Heart left ventricle (tissue), 16 donors: ENCODE measurements at regions not wholly inside any gene's neighbourhood (a gene's known extent, or its start where the extent isn't known, plus 50 kb on each side); places are given as distances from the start of the nearest gene placed in this dataset.

Experiments used
- ATAC-seq, 4 donors: fragments of 200-7000 bp; cut with Tn5 transposase; one replicate each; pipeline ENCODE4 v1.9.1; 2020 to 2022; ENCODE audit warnings: moderate library complexity in 4 of 4, mild to moderate bottlenecking in 3 of 4, moderate number of reproducible peaks in 1 of 4
- DNase-seq, 5 donors: peaks; one replicate each; pipeline ENCODE4 v3.0.0-alpha.2; 2020
- H3K27ac ChIP-seq, 12 donors: fragments of 200-600 bp; sonication (generic) in 4 of 12; one replicate each; pipeline versions ENCODE4 v1.5.0 to v1.8.0; 2016 to 2022; ENCODE audit warnings: mild to moderate bottlenecking in 2 of 12
- H3K27me3 ChIP-seq, 9 donors: fragments of 200-600 bp; sonication (generic) in 2 of 9; one replicate each; pipeline versions ENCODE4 v1.5.1 to v1.8.0; 2016 to 2022; ENCODE audit warnings: mild to moderate bottlenecking in 3 of 9
- H3K36me3 ChIP-seq, 9 donors: fragments of 200-600 bp; sonication (generic) in 2 of 9; one replicate each; pipeline versions ENCODE4 v1.5.0 to v1.8.0; 2018 to 2022; ENCODE audit warnings: mild to moderate bottlenecking in 2 of 9
- H3K4me1 ChIP-seq, 12 donors: fragments of 200-600 bp; sonication (generic) in 4 of 12; one replicate each; pipeline versions ENCODE4 v1.5.0 to v1.8.0; 2016 to 2022; ENCODE audit warnings: mild to moderate bottlenecking in 3 of 12
- H3K4me3 ChIP-seq, 12 donors: fragments of 200-600 bp; sonication (generic) in 4 of 12; one replicate each; pipeline versions ENCODE4 v1.5.0 to v1.8.0; 2017 to 2022; ENCODE audit warnings: mild to moderate bottlenecking in 9 of 12, moderate library complexity in 4 of 12
- H3K9me3 ChIP-seq, 12 donors: fragments of 200-600 bp; sonication (generic) in 4 of 12; one replicate each; pipeline versions ENCODE4 v1.5.0 to v1.8.0; 2016 to 2022; ENCODE audit warnings: mild to moderate bottlenecking in 1 of 12
- CTCF ChIP-seq, 12 donors: fragments of 200-600 bp; sonication (generic) in 4 of 12; IDR thresholded peaks; one replicate each; pipeline versions ENCODE4 v1.5.0 to v1.8.0; 2018 to 2022; ENCODE audit warnings: antibody characterized with exemption in 12 of 12, mild to moderate bottlenecking in 5 of 12
- POLR2A ChIP-seq, 2 donors: fragments of 450-650 bp; IDR thresholded peaks; one replicate each; pipeline ENCODE4 v1.6.1; 2017; ENCODE audit warnings: antibody characterized with exemption in 2 of 2, mild to moderate bottlenecking in 2 of 2, moderate library complexity in 2 of 2
- WGBS, 4 donors: extraction: QIAGEN DNeasy Blood & Tissue Kit in 2 of 4; methylation state at CpG; one replicate each; pipeline versions ENCODE4 v1.1.5 to v1.1.7; 2013 to 2018; 5-methylcytosine and 5-hydroxymethylcytosine counted together
- intact Hi-C, 10 donors: fragments of 100-400 bp; cut with DNase I; formaldehyde crosslinking; loops; one replicate each; pipeline versions ENCODE4 v1.11.1 to v1.14.2; 2022
- donor health status: ischemic (EF 13 %, LVEDD 7.1; RV severe dilation, severe dysfunction).
- donor health status: healthy with polysubstance abuse.
- donor health status: DM: no; HTN: yes; CAD: no.
- donor health status: DM: no; HTN: no; CAD: no.
- donor health status: ischemic (EF 25% LVEDD 6.9; RV normal size, moderate dysfunction).
- donor health status: ischemic (EF 25% LVEDD 5.7; RV mildly dilated, moderate dysfunction).
- donor health status: healthy.
- donor health status: DM: yes; HTN: yes; CAD: no.
- donor health status: ischemic (EF 35%, LVEDD 5.7; RV mildly dilated, moderate dysfunction).
- donor health status: nonischemic (EF 11% LVEDD 7.7; RV severe dilation, severe dysfunction).
- donor health status: DM: yes; HTN: yes; CAD: no.
- donor health status: PGD.
- donor health status: ischemic (EF 29% LVEDD 5.4; RV normal size, mild dysfunction).
- donor health status: nonischemic (EF 23%, LVEDD 6.1; RV moderate dilation, normal function).

- 97 to 98% (median 97%) methylated on average over 3 of the region's 3 CpGs for WGBS, 4 donors
- no peak for ATAC-seq
Observed at GRCh38 chr5:68433526-68433922, 218.0 kb downstream of the PIK3R1 start.

GRCh38 chr5:68433923-68434879, 218.6 kb downstream of the PIK3R1 start:
- Histone ChIP-seq H3K4me1 (peaks cover 0 to 48% (median 16%) of the 10 kb centered on the region in 12 donors), H3K27ac (peak overlapping the region; percentile 10 to 92 (median 68)), H3K9me3 (no peaks in the 10 kb centered on the region), H3K4me3 (peak overlapping the region in 7 of 12 donors; percentile 6 to 23 (median 20)), H3K36me3 (no peaks in the 10 kb centered on the region), H3K27me3 (no peaks in the 10 kb centered on the region)
- WGBS, 4 donors, result 20 to 27% (median 24%) methylated on average over 24 to 27 of the region's 27 CpGs
- ATAC-seq, result peak; percentile 86 to 99 (median 98)
- intact Hi-C loops, result no loop called here
- DNase-seq, result peak; percentile 82 to 96 (median 88)
- TF ChIP-seq CTCF (IDR thresholded peaks at IDR 0.05) (no peak), POLR2A (IDR thresholded peaks at IDR 0.05) (no peak)

More at GRCh38 chr5:68433526-68433922, 218.0 kb downstream of the PIK3R1 start:
- Histone ChIP-seq H3K36me3 (no peaks in the 10 kb centered on the region), H3K27me3 (no peaks in the 10 kb centered on the region), H3K4me3 (peak overlapping the region in 1 of 12 donors; percentile 23), H3K9me3 (no peaks in the 10 kb centered on the region), H3K4me1 (peaks cover 0 to 48% (median 16%) of the 10 kb centered on the region in 12 donors), H3K27ac (peak overlapping the region in 11 of 12 donors; percentile 41 to 92 (median 69))
- TF ChIP-seq CTCF (IDR thresholded peaks at IDR 0.05), result no peak
- TF ChIP-seq POLR2A (IDR thresholded peaks at IDR 0.05), result no peak
- intact Hi-C loops, result no loop called here
- DNase-seq, result no peak

GRCh38 chr5:68435611-68436010, 220.1 kb downstream of the PIK3R1 start:
- TF ChIP-seq POLR2A (IDR thresholded peaks at IDR 0.05) (no peak), CTCF (IDR thresholded peaks at IDR 0.05) (no peak)
- WGBS, 4 donors, result 64 to 96% (median 87%) methylated on average over 1 of the region's 1 CpG
- Histone ChIP-seq H3K9me3 (no peaks in the 10 kb centered on the region), H3K4me1 (peaks cover 0 to 48% (median 16%) of the 10 kb centered on the region in 12 donors), H3K36me3 (no peaks in the 10 kb centered on the region), H3K4me3 (no peak overlapping the region), H3K27me3 (no peaks in the 10 kb centered on the region), H3K27ac (peak overlapping the region in 1 of 12 donors; percentile 92)
- no peak for ATAC-seq
- peak in 2 of 5 donors; percentile 33 to 45 for DNase-seq
- intact Hi-C loops, result no loop called here
